Prostate gland (tissue), 2 donors: ENCODE measurements at regions not wholly inside any gene's neighbourhood (a gene's known extent, or its start where the extent isn't known, plus 50 kb on each side); places are given as distances from the start of the nearest gene placed in this dataset.

Experiments
- POLR2A ChIP-seq: fragments of 450-650 bp; IDR thresholded peaks from one replicate; pipeline ENCODE4 v1.6.1; 2016; ENCODE audit warnings: antibody characterized with exemption, mild to moderate bottlenecking
- POLR2AphosphoS5 ChIP-seq: sonication (generic); formaldehyde crosslinking; IDR thresholded peaks from one replicate; pipeline ENCODE4 v1.6.1; 2017; ENCODE audit warnings: antibody characterized with exemption
- TF ChIP-seq, protein P1 (sequence below), 4 experiments: fragments of 200-600 bp in 2 of 4; fragments of 450-650 bp in 2 of 4; sonication (generic) in 2 of 4; IDR thresholded peaks; 1 replicate in 3 of 4; 2 replicates in 1 of 4; pipeline ENCODE4 v1.5.1; 2016 to 2019; ENCODE audit warnings: antibody characterized with exemption in 4 of 4, mild to moderate bottlenecking in 2 of 4, moderate library complexity in 2 of 4

DNA sequence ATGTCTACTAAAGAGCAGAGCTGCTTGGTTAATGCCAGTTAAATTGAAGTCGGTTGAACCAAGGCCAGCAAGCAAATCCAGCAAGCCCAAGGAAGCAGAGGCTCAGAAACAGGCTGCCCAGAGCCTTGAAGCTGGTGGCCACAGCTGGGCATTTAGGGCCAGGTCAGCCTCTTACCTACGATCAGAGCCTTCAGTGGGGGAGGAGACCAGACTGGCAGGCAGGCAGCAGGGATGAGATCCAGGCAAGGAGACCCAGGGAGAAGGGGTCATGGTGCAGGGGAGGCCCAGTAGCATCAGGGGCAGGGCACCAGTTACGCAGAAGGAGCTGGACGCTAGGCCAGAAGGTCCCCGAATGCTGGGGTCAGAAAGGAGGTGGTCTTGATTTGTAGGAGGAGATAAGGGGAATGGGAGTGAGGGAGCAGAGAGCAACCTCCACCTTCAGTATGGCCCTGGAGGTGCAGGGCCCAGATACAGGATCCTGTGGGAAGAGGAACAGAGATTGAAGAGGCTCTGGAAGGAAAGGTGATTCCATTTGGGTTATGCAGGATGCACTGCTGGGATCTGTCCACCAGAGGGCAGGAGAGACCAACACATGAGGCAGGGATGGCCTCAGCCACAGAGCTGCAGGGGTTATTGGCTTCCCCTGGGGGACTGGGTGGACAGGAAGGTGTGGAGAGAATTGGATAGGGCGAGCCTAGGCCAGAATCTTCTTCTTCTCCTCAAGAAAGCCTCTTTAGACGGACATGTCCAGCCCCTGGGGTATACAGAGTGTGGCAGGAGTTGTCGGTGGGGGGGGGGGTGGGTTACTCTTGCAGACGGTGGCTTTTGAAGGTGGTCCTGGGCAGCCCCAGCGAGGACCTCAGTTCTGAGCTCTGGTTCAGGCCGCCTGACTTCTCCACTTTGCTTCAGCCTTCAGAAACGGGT, 132.6 kb upstream of the PODXL start:
- TF ChIP-seq POLR2AphosphoS5 (no peak), POLR2A (no peak)
- TF ChIP-seq, protein P1, sequence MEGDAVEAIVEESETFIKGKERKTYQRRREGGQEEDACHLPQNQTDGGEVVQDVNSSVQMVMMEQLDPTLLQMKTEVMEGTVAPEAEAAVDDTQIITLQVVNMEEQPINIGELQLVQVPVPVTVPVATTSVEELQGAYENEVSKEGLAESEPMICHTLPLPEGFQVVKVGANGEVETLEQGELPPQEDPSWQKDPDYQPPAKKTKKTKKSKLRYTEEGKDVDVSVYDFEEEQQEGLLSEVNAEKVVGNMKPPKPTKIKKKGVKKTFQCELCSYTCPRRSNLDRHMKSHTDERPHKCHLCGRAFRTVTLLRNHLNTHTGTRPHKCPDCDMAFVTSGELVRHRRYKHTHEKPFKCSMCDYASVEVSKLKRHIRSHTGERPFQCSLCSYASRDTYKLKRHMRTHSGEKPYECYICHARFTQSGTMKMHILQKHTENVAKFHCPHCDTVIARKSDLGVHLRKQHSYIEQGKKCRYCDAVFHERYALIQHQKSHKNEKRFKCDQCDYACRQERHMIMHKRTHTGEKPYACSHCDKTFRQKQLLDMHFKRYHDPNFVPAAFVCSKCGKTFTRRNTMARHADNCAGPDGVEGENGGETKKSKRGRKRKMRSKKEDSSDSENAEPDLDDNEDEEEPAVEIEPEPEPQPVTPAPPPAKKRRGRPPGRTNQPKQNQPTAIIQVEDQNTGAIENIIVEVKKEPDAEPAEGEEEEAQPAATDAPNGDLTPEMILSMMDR (IDR thresholded peaks at IDR 0.05), result peak; percentile 82 to 93 (median 90)
